Neural cell (in vitro differentiated cells): ENCODE measurements at regions not wholly inside any gene's neighbourhood (a gene's known extent, or its start where the extent isn't known, plus 50 kb on each side); places are given as distances from the start of the nearest gene placed in this dataset.

Source experiments
- H2AFZ ChIP-seq: fragments of 200-600, 300-800 bp; sonication (generic), shearing (Covaris generic); 2 replicates; pipeline ENCODE4 v1.6.0; 2014; ENCODE audit warnings: low read depth, mild to moderate bottlenecking, antibody characterized with exemption, low read length, moderate library complexity
- H3F3A ChIP-seq: fragments of 200-600 bp; shearing (Covaris generic); 2 replicates; pipeline ENCODE4 v1.6.1; 2016; ENCODE audit warnings: mild to moderate bottlenecking, moderate library complexity, mixed read lengths, antibody characterized with exemption, low read length; ENCODE audit not compliant: insufficient read depth, poor library complexity, severe bottlenecking
- H3K27ac ChIP-seq: fragments of 200-600, 300-800 bp; sonication (generic), shearing (Covaris generic); 2 replicates; pipeline ENCODE4 v1.5.1; 2014; ENCODE audit warnings: mild to moderate bottlenecking, low read length, moderate library complexity
- H3K27me3 ChIP-seq: fragments of 300-800, 200-600 bp; sonication (generic), shearing (Covaris generic); 2 replicates; pipeline ENCODE4 v1.6.0; 2014; ENCODE audit warnings: mild to moderate bottlenecking, low read depth, low read length, moderate library complexity; ENCODE audit not compliant: insufficient read depth
- H3K36me3 ChIP-seq: fragments of 300-800, 200-600 bp; sonication (generic), shearing (Covaris generic); 2 replicates; pipeline ENCODE4 v1.5.1; 2014; ENCODE audit warnings: mild to moderate bottlenecking, antibody characterized with exemption, low read length, moderate library complexity; ENCODE audit not compliant: insufficient read depth
- H3K4me2 ChIP-seq: fragments of 300-800, 200-600 bp; sonication (generic), shearing (Covaris generic); 2 replicates; pipeline ENCODE4 v1.6.0; 2014; ENCODE audit warnings: mild to moderate bottlenecking, low read length
- H3K4me3 ChIP-seq: fragments of 300-800, 200-600 bp; sonication (generic), shearing (Covaris generic); 2 replicates; pipeline ENCODE4 v1.5.1; 2014; ENCODE audit warnings: mild to moderate bottlenecking, low read length, moderate library complexity
- H3K79me2 ChIP-seq: fragments of 200-600 bp; shearing (Covaris generic); replicated peaks from 2 replicates; pipeline ENCODE4 v1.6.0; 2014; ENCODE audit warnings: mild to moderate bottlenecking, low read length, moderate library complexity; ENCODE audit not compliant: insufficient read depth
- H3K9ac ChIP-seq: fragments of 300-800, 200-600 bp; sonication (generic), shearing (Covaris generic); 2 replicates; pipeline ENCODE4 v1.6.1; 2016; ENCODE audit warnings: mild to moderate bottlenecking, low read length, mixed read lengths
- H3K9me2 ChIP-seq: fragments of 200-600 bp; shearing (Covaris generic); 2 replicates; pipeline ENCODE4 v1.6.1; 2016; ENCODE audit warnings: mild to moderate bottlenecking, low read length, mixed read lengths; ENCODE audit not compliant: insufficient read depth
- H3K9me3 ChIP-seq: fragments of 200-600, 300-800 bp; sonication (generic), shearing (Covaris generic); 2 replicates; pipeline ENCODE4 v1.6.1; 2016; ENCODE audit warnings: mild to moderate bottlenecking, mixed run types, low read length, moderate library complexity, mixed read lengths
- H4K20me1 ChIP-seq: fragments of 200-600 bp; shearing (Covaris generic); 2 replicates; pipeline ENCODE4 v1.6.1; 2016; ENCODE audit warnings: mild to moderate bottlenecking, mixed run types; ENCODE audit not compliant: insufficient read depth
- CTCF ChIP-seq: fragments of 450-650 bp; IDR thresholded peaks from 2 replicates; pipeline ENCODE4 v1.5.1; 2014; ENCODE audit warnings: antibody characterized with exemption, mild to moderate bottlenecking, moderate library complexity; ENCODE audit not compliant: poor library complexity, severe bottlenecking
- EP300 ChIP-seq: fragments of 450-650 bp; conservative IDR thresholded peaks from 2 replicates; pipeline ENCODE4 v1.6.1; 2014; ENCODE audit warnings: antibody characterized with exemption, mild to moderate bottlenecking, moderate library complexity; ENCODE audit not compliant: poor library complexity, severe bottlenecking
- EZH2 ChIP-seq: fragments of 200-600, 300-800 bp; shearing (Covaris generic), sonication (generic); IDR thresholded peaks from 2 replicates; pipeline ENCODE4 v1.6.1; 2014; ENCODE audit warnings: antibody characterized with exemption, low read length, borderline replicate concordance, mild to moderate bottlenecking; ENCODE audit not compliant: insufficient read depth, poor library complexity, severe bottlenecking
- MXI1 ChIP-seq: fragments of 450-650 bp; conservative IDR thresholded peaks from 2 replicates; pipeline ENCODE4 v1.6.1; 2014; ENCODE audit warnings: antibody characterized with exemption, mild to moderate bottlenecking; ENCODE audit not compliant: poor library complexity, severe bottlenecking
- POLR2AphosphoS5 ChIP-seq: IDR thresholded peaks from 2 replicates; pipeline ENCODE4 v1.6.1; 2012
- RAD21 ChIP-seq: fragments of 450-650 bp; conservative IDR thresholded peaks from 2 replicates; pipeline ENCODE4 v1.6.1; 2014; ENCODE audit warnings: antibody characterized with exemption, mild to moderate bottlenecking, moderate library complexity
- REST ChIP-seq: IDR thresholded peaks from 2 replicates; pipeline ENCODE4 v1.6.1; 2012; ENCODE audit warnings: borderline replicate concordance
- SMC3 ChIP-seq: fragments of 450-650 bp; conservative IDR thresholded peaks from 2 replicates; pipeline ENCODE4 v1.6.1; 2014; ENCODE audit warnings: antibody characterized with exemption, mild to moderate bottlenecking, moderate library complexity; ENCODE audit not compliant: poor library complexity
- TAF1 ChIP-seq: IDR thresholded peaks from 2 replicates; pipeline ENCODE4 v1.6.1; 2012; ENCODE audit warnings: low read depth

GRCh38 chr4:138389976-138390685, 148.0 kb upstream of the SLC7A11 start:
- H3K9ac ChIP-seq, result no peak overlapping the region
- H3K9me2 ChIP-seq, result no peaks in the 10 kb centered on the region
- no peaks in the 10 kb centered on the region for H3F3A ChIP-seq
- no peak overlapping the region for H2AFZ ChIP-seq
- no peaks in the 10 kb centered on the region for H3K36me3 ChIP-seq
- no peaks in the 10 kb centered on the region for H4K20me1 ChIP-seq
- H3K9me3 ChIP-seq, result no peaks in the 10 kb centered on the region
- no peak overlapping the region for H3K27ac ChIP-seq
- H3K27me3 ChIP-seq, result no peaks in the 10 kb centered on the region
- TF ChIP-seq POLR2AphosphoS5 (no peak), EP300 (no peak), CTCF (no peak), EZH2 (no peak), TAF1 (no peak), MXI1 (no peak), SMC3 (no peak), REST (no peak), RAD21 (no peak)
- no peaks in the 10 kb centered on the region for H3K79me2 ChIP-seq
- H3K4me3 ChIP-seq, result no peak overlapping the region
- no peak overlapping the region for H3K4me2 ChIP-seq

- no peaks in the 10 kb centered on the region for H3K36me3 ChIP-seq
- H3K27me3 ChIP-seq, result no peaks in the 10 kb centered on the region
These were observed 132.8 kb upstream of the SLC7A11 start for GRCh38 chr4:138374947-138375346.

More at GRCh38 chr4:138374947-138375346, 132.8 kb upstream of the SLC7A11 start:
- no peaks in the 10 kb centered on the region for H3K9me2 ChIP-seq
- H3F3A ChIP-seq, result no peaks in the 10 kb centered on the region
- H3K9me3 ChIP-seq, result no peaks in the 10 kb centered on the region
- H3K4me2 ChIP-seq, result no peak overlapping the region
- no peak overlapping the region for H3K9ac ChIP-seq
- H3K4me3 ChIP-seq, result no peak overlapping the region
- TF ChIP-seq RAD21, result no peak
- no peak for TF ChIP-seq EP300
- no peak for TF ChIP-seq MXI1
- TF ChIP-seq SMC3, result no peak
- no peak for TF ChIP-seq CTCF
- TF ChIP-seq TAF1, result no peak
- TF ChIP-seq POLR2AphosphoS5, result no peak
- no peak for TF ChIP-seq REST
- TF ChIP-seq EZH2, result no peak
- H4K20me1 ChIP-seq, result no peaks in the 10 kb centered on the region
- H3K27ac ChIP-seq, result no peak overlapping the region
- H3K79me2 ChIP-seq, result no peaks in the 10 kb centered on the region
- no peak overlapping the region for H2AFZ ChIP-seq
